ENCODE measurements at regions not wholly inside any gene's neighbourhood (a gene's known extent, or its start where the extent isn't known, plus 50 kb on each side); places are given as distances from the start of the nearest gene placed in this dataset.
A peak's percentile ranks its signal among the peaks of the same experiment; 100 is the strongest.

- no peaks in the 10 kb centered on the region for H3K9me3 ChIP-seq (ENCODE audit: low read length)
- Mint-ChIP-seq H3K27me3 (no peaks in the 10 kb centered on the region), H3K4me1 (peaks cover 1 to 8% (median 6%) of the 10 kb centered on the region in 3 donors), H3K36me3 (peaks cover 0 to 5% (median 0%) of the 10 kb centered on the region in 3 donors), H3K9me3 (no peaks in the 10 kb centered on the region), H3K4me3 (no peak overlapping the region), H3K27ac (no peak overlapping the region)
- no peaks in the 10 kb centered on the region for H3K4me1 ChIP-seq (ENCODE audit: insufficient read depth, low read length)
- CTCF ChIA-PET: no interaction called here
- no peak for DNase-seq
- POLR2A ChIA-PET: no interaction called here
- no peak overlapping the region for H3K4me3 ChIP-seq (ENCODE audit: low read length)
- H3K27ac ChIP-seq (ENCODE audit: low read depth, low read length): no peak overlapping the region
- no peaks in the 10 kb centered on the region for H3K27me3 ChIP-seq (ENCODE audit: insufficient read depth, low read length, poor library complexity, severe bottlenecking)
- no peaks in the 10 kb centered on the region for H3K36me3 ChIP-seq (ENCODE audit: insufficient read depth, low read length)
Observed at GRCh38 chr2:143877876-143878530, 641.9 kb downstream of the ZEB2 start.

- Mint-ChIP-seq H3K4me1 (peaks cover 1 to 8% (median 6%) of the 10 kb centered on the region in 3 donors), H3K27me3 (no peaks in the 10 kb centered on the region), H3K27ac (no peak overlapping the region), H3K9me3 (no peaks in the 10 kb centered on the region), H3K36me3 (peaks cover 0 to 5% (median 0%) of the 10 kb centered on the region in 3 donors), H3K4me3 (no peak overlapping the region)
- no peaks in the 10 kb centered on the region for H3K9me3 ChIP-seq (ENCODE audit: low read length)
- DNase-seq: no peak
- H3K4me3 ChIP-seq (ENCODE audit: low read length): no peak overlapping the region
- no peak overlapping the region for H3K27ac ChIP-seq (ENCODE audit: low read depth, low read length)
- H3K27me3 ChIP-seq (ENCODE audit: insufficient read depth, low read length, poor library complexity, severe bottlenecking): no peaks in the 10 kb centered on the region
- H3K36me3 ChIP-seq (ENCODE audit: insufficient read depth, low read length): no peaks in the 10 kb centered on the region
- H3K4me1 ChIP-seq (ENCODE audit: insufficient read depth, low read length): no peaks in the 10 kb centered on the region
- POLR2A ChIA-PET: no interaction called here
- CTCF ChIA-PET: no interaction called here
Observed at GRCh38 chr2:143877056-143877455, 642.9 kb downstream of the ZEB2 start.

- peaks cover 1 to 8% (median 6%) of the 10 kb centered on the region in 3 donors for H3K4me1 Mint-ChIP-seq
- H3K27ac Mint-ChIP-seq: no peak overlapping the region
- peak overlapping the region in 2 of 7 donors; percentile 1 to 29 for H3K4me3 Mint-ChIP-seq
Observed at GRCh38 chr2:143875295-143876233, 644.4 kb downstream of the ZEB2 start.

GRCh38 chr2:143873886-143874285, 646.0 kb downstream of the ZEB2 start:
- peaks cover 3 to 19% (median 4%) of the 10 kb centered on the region in 5 donors for H3K9me3 Mint-ChIP-seq

More at GRCh38 chr2:143875295-143876233, 644.4 kb downstream of the ZEB2 start:
- Histone ChIP-seq H3K27me3 (ENCODE audit: insufficient read depth, low read length, poor library complexity, severe bottlenecking) (no peaks in the 10 kb centered on the region), H3K9me3 (ENCODE audit: low read length) (no peaks in the 10 kb centered on the region), H3K36me3 (ENCODE audit: insufficient read depth, low read length) (no peaks in the 10 kb centered on the region), H3K4me3 (ENCODE audit: low read length) (no peak overlapping the region), H3K4me1 (ENCODE audit: insufficient read depth, low read length) (no peaks in the 10 kb centered on the region), H3K27ac (ENCODE audit: low read depth, low read length) (no peak overlapping the region)
- DNase-seq: no peak
- Mint-ChIP-seq H3K27me3 (no peaks in the 10 kb centered on the region), H3K36me3 (peaks cover 0 to 5% (median under 1%) of the 10 kb centered on the region in 3 donors), H3K9me3 (peaks cover 0 to 11% (median under 1%) of the 10 kb centered on the region in 5 donors)
- POLR2A ChIA-PET: no interaction called here
- CTCF ChIA-PET: no interaction called here

GRCh38 chr2:143870696-143871095, 649.2 kb downstream of the ZEB2 start:
- peaks cover 0 to 5% (median 2%) of the 10 kb centered on the region in 3 donors for H3K36me3 Mint-ChIP-seq
- no peaks in the 10 kb centered on the region for H3K36me3 ChIP-seq (ENCODE audit: insufficient read depth, low read length)
- H3K27me3 ChIP-seq (ENCODE audit: insufficient read depth, low read length, poor library complexity, severe bottlenecking): no peaks in the 10 kb centered on the region
- H3K4me3 ChIP-seq (ENCODE audit: low read length): no peak overlapping the region
- ChIA-PET POLR2A (no interaction called here), CTCF (no interaction called here)
- no peaks in the 10 kb centered on the region for H3K9me3 ChIP-seq (ENCODE audit: low read length)
- H3K27me3 Mint-ChIP-seq: no peaks in the 10 kb centered on the region
- no peak overlapping the region for H3K27ac ChIP-seq (ENCODE audit: low read depth, low read length)
- no peak overlapping the region for H3K27ac Mint-ChIP-seq
- no peak overlapping the region for H3K4me3 Mint-ChIP-seq
- DNase-seq: no peak
- H3K4me1 ChIP-seq (ENCODE audit: insufficient read depth, low read length): no peaks in the 10 kb centered on the region
- peaks cover 1 to 6% (median 5%) of the 10 kb centered on the region in 3 donors for H3K4me1 Mint-ChIP-seq
- H3K9me3 Mint-ChIP-seq: peaks cover 3 to 19% (median 4%) of the 10 kb centered on the region in 5 donors

More at GRCh38 chr2:143873886-143874285, 646.0 kb downstream of the ZEB2 start:
- DNase-seq: no peak
- CTCF ChIA-PET: no interaction called here
- no peak overlapping the region for H3K4me3 ChIP-seq (ENCODE audit: low read length)
- H3K4me1 ChIP-seq (ENCODE audit: insufficient read depth, low read length): no peaks in the 10 kb centered on the region
- Mint-ChIP-seq H3K4me1 (peaks cover 1 to 8% (median 6%) of the 10 kb centered on the region in 3 donors), H3K27ac (no peak overlapping the region), H3K27me3 (no peaks in the 10 kb centered on the region), H3K4me3 (no peak overlapping the region), H3K36me3 (peaks cover 0 to 5% (median 2%) of the 10 kb centered on the region in 3 donors)
- H3K36me3 ChIP-seq (ENCODE audit: insufficient read depth, low read length): no peaks in the 10 kb centered on the region
- no peaks in the 10 kb centered on the region for H3K9me3 ChIP-seq (ENCODE audit: low read length)
- POLR2A ChIA-PET: no interaction called here
- H3K27ac ChIP-seq (ENCODE audit: low read depth, low read length): no peak overlapping the region
- H3K27me3 ChIP-seq (ENCODE audit: insufficient read depth, low read length, poor library complexity, severe bottlenecking): no peaks in the 10 kb centered on the region

- H3K4me1 Mint-ChIP-seq: no peaks in the 10 kb centered on the region
- H3K4me3 ChIP-seq (ENCODE audit: low read length): no peak overlapping the region
- H3K36me3 ChIP-seq (ENCODE audit: insufficient read depth, low read length): no peaks in the 10 kb centered on the region
- H3K27me3 Mint-ChIP-seq: no peaks in the 10 kb centered on the region
- POLR2A ChIA-PET: no interaction called here
- no peak overlapping the region for H3K27ac ChIP-seq (ENCODE audit: low read depth, low read length)
- CTCF ChIA-PET: no interaction called here
- DNase-seq: no peak
- H3K9me3 Mint-ChIP-seq: peaks cover 0 to 6% (median 0%) of the 10 kb centered on the region in 5 donors
- H3K9me3 ChIP-seq (ENCODE audit: low read length): no peaks in the 10 kb centered on the region
- no peak overlapping the region for H3K27ac Mint-ChIP-seq
- no peak overlapping the region for H3K4me3 Mint-ChIP-seq
- no peaks in the 10 kb centered on the region for H3K4me1 ChIP-seq (ENCODE audit: insufficient read depth, low read length)
- no peaks in the 10 kb centered on the region for H3K27me3 ChIP-seq (ENCODE audit: insufficient read depth, low read length, poor library complexity, severe bottlenecking)
- H3K36me3 Mint-ChIP-seq: no peaks in the 10 kb centered on the region
Observed at GRCh38 chr2:143856978-143857377, 662.9 kb downstream of the ZEB2 start.

GRCh38 chr2:143852759-143853158, 667.2 kb downstream of the ZEB2 start:
- no peaks in the 10 kb centered on the region for H3K9me3 ChIP-seq (ENCODE audit: low read length)
- Mint-ChIP-seq H3K9me3 (no peaks in the 10 kb centered on the region), H3K36me3 (no peaks in the 10 kb centered on the region), H3K27me3 (peaks cover 0 to 4% of the 10 kb centered on the region in 2 donors), H3K27ac (no peak overlapping the region), H3K4me1 (no peaks in the 10 kb centered on the region), H3K4me3 (no peak overlapping the region)
- no peaks in the 10 kb centered on the region for H3K36me3 ChIP-seq (ENCODE audit: insufficient read depth, low read length)
- POLR2A ChIA-PET: no interaction called here
- no peak overlapping the region for H3K27ac ChIP-seq (ENCODE audit: low read depth, low read length)
- no peak overlapping the region for H3K4me3 ChIP-seq (ENCODE audit: low read length)
- CTCF ChIA-PET: no interaction called here
- H3K4me1 ChIP-seq (ENCODE audit: insufficient read depth, low read length): no peaks in the 10 kb centered on the region
- DNase-seq: no peak
- no peaks in the 10 kb centered on the region for H3K27me3 ChIP-seq (ENCODE audit: insufficient read depth, low read length, poor library complexity, severe bottlenecking)

- ChIA-PET CTCF (no interaction called here), POLR2A (no interaction called here)
- Mint-ChIP-seq H3K36me3 (no peaks in the 10 kb centered on the region), H3K27ac (no peak overlapping the region), H3K27me3 (peaks cover 7 to 13% of the 10 kb centered on the region in 2 donors), H3K9me3 (no peaks in the 10 kb centered on the region), H3K4me3 (no peak overlapping the region), H3K4me1 (peaks cover 0 to 6% (median 2%) of the 10 kb centered on the region in 3 donors)
- Histone ChIP-seq H3K9me3 (ENCODE audit: low read length) (no peaks in the 10 kb centered on the region), H3K27me3 (ENCODE audit: insufficient read depth, low read length, poor library complexity, severe bottlenecking) (no peaks in the 10 kb centered on the region), H3K27ac (ENCODE audit: low read depth, low read length) (no peak overlapping the region), H3K4me3 (ENCODE audit: low read length) (no peak overlapping the region), H3K4me1 (ENCODE audit: insufficient read depth, low read length) (no peaks in the 10 kb centered on the region), H3K36me3 (ENCODE audit: insufficient read depth, low read length) (no peaks in the 10 kb centered on the region)
- DNase-seq: no peak
Observed at GRCh38 chr2:143850084-143850483, 669.8 kb downstream of the ZEB2 start.

Data from CD8-positive, alpha-beta memory T cell (primary cell).